Gastroesophageal sphincter (tissue), 3 donors: ENCODE measurements at regions not wholly inside any gene's neighbourhood (a gene's known extent, or its start where the extent isn't known, plus 50 kb on each side); places are given as distances from the start of the nearest gene placed in this dataset.
"Not testable (repeated sequence)": the region's sequence is repeated elsewhere in the genome, so short reads cannot be mapped to it uniquely, and the experiment has no call there.

Experiments
- EP300 ChIP-seq: sonication (generic); formaldehyde crosslinking; IDR thresholded peaks from one replicate; pipeline ENCODE4 v1.6.1; 2017; ENCODE audit warnings: antibody characterized with exemption, mild to moderate bottlenecking
- POLR2A ChIP-seq, 2 donors: fragments of 450-650 bp; IDR thresholded peaks; one replicate each; pipeline ENCODE4 v1.6.1; 2017; ENCODE audit warnings: antibody characterized with exemption in 2 of 2, mild to moderate bottlenecking in 2 of 2, moderate library complexity in 1 of 2
- POLR2AphosphoS5 ChIP-seq: sonication (generic); formaldehyde crosslinking; IDR thresholded peaks from one replicate; pipeline ENCODE4 v1.6.1; 2017; ENCODE audit warnings: antibody characterized with exemption
- TF ChIP-seq, protein P1 (sequence below), 4 experiments: fragments of 200-600 bp in 2 of 4; fragments of 450-650 bp in 2 of 4; sonication (generic) in 1 of 4; IDR thresholded peaks; one replicate each; pipeline ENCODE4 v1.5.1; 2017 to 2019; ENCODE audit warnings: antibody characterized with exemption in 4 of 4, mild to moderate bottlenecking in 2 of 4, moderate library complexity in 2 of 4

- TF ChIP-seq, protein P1, sequence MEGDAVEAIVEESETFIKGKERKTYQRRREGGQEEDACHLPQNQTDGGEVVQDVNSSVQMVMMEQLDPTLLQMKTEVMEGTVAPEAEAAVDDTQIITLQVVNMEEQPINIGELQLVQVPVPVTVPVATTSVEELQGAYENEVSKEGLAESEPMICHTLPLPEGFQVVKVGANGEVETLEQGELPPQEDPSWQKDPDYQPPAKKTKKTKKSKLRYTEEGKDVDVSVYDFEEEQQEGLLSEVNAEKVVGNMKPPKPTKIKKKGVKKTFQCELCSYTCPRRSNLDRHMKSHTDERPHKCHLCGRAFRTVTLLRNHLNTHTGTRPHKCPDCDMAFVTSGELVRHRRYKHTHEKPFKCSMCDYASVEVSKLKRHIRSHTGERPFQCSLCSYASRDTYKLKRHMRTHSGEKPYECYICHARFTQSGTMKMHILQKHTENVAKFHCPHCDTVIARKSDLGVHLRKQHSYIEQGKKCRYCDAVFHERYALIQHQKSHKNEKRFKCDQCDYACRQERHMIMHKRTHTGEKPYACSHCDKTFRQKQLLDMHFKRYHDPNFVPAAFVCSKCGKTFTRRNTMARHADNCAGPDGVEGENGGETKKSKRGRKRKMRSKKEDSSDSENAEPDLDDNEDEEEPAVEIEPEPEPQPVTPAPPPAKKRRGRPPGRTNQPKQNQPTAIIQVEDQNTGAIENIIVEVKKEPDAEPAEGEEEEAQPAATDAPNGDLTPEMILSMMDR (IDR thresholded peaks at IDR 0.05), result not testable (repeated sequence)
- not testable (repeated sequence) for TF ChIP-seq POLR2AphosphoS5; EP300; POLR2A (IDR thresholded peaks at IDR 0.05)
Observed at GRCh38 chr22:44635567-44635966, 66.4 kb upstream of the PRR5 start.
